ENCODE measurements at regions not wholly inside any gene's neighbourhood (a gene's known extent, or its start where the extent isn't known, plus 50 kb on each side); places are given as distances from the start of the nearest gene placed in this dataset.

DNA sequence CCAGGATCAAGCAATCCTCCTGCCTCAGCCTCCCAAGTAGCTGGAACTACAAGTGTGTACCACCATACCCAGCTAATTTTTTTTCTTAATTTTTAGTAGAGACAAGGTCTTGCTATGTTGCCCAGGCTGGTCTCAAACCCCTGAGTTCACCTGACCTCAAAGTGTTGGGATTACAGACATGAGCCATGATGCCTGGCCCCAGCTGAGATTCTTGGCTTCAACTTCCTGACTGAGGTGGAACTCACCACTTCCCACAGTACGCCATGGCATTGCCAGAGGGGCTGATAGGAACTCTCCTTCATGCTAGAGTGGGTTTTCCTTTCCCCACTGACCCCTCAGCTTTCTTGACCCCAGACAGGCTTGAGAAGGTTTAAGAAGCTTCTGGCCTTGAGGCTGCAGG is 251.0 kb upstream of the CSF3R start:
- no peaks in the 10 kb centered on the region for H3K36me3 ChIP-seq (ENCODE audit: control insufficient read depth, insufficient read depth, low read length)
- H3K4ac ChIP-seq (ENCODE audit: low read depth, low read length) = no peak overlapping the region
- no peak overlapping the region for H3K56ac ChIP-seq (ENCODE audit: low read length)
- H4K5ac ChIP-seq (ENCODE audit: low read length) = no peak overlapping the region
- DNase-seq = no peak
- H2AK5ac ChIP-seq (ENCODE audit: low read length) = peak overlapping the region; percentile 55
- no peak overlapping the region for H3K4me2 ChIP-seq (ENCODE audit: low read length)
- H2BK15ac ChIP-seq (replicated peaks; ENCODE audit: low read depth) = no peak overlapping the region
- no peak overlapping the region for H3K23ac ChIP-seq (ENCODE audit: low read length)
- peak overlapping the region; percentile 51 for H2BK5ac ChIP-seq (ENCODE audit: low read length)
- no peak overlapping the region for H3K18ac ChIP-seq (ENCODE audit: low read length)
- peaks cover 41% of the 10 kb centered on the region for H3K4me1 ChIP-seq (ENCODE audit: control insufficient read depth, low read depth, low read length)
- WGBS (ENCODE audit: extremely low coverage, insufficient coverage, low lambda C conversion rate) = no CpG with 5 or more reads among the region's 1 CpG
- H3K4me3 ChIP-seq (ENCODE audit: low read length) = no peak overlapping the region
- no peak overlapping the region for H2BK120ac ChIP-seq (ENCODE audit: low read depth, low read length)
- no peak overlapping the region for H4K8ac ChIP-seq (ENCODE audit: low read depth, low read length)
- H3K9ac ChIP-seq (ENCODE audit: low read length) = no peak overlapping the region
- H3K27ac ChIP-seq (ENCODE audit: low read depth, low read length) = no peak overlapping the region
- no peaks in the 10 kb centered on the region for H3K79me2 ChIP-seq (ENCODE audit: control insufficient read depth, insufficient read depth, low read length)
- H3K27me3 ChIP-seq (ENCODE audit: insufficient read depth, low read length, poor library complexity) = no peaks in the 10 kb centered on the region
- no peaks in the 10 kb centered on the region for H3K79me1 ChIP-seq (ENCODE audit: low read length)

DNA sequence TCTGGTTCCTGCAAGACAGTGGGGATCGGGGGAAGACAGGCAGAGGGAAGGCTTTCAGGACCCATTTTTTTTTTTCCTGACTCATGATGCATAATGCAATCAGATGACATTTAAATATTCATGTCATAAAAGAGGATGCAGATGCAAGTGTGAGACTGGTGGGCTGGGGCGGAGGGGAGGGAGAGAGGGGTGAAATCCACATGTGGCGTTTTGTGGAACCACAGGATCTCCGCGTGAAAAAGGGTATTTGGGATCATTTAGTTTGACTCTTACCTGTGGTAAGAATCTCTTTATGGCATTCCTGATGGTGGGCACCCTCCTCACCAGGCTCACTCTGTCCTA is 249.3 kb upstream of the CSF3R start:
- no peak overlapping the region for H4K8ac ChIP-seq (ENCODE audit: low read depth, low read length)
- no peak overlapping the region for H3K4ac ChIP-seq (ENCODE audit: low read depth, low read length)
- no peak overlapping the region for H4K5ac ChIP-seq (ENCODE audit: low read length)
- no peaks in the 10 kb centered on the region for H3K79me1 ChIP-seq (ENCODE audit: low read length)
- no peaks in the 10 kb centered on the region for H3K79me2 ChIP-seq (ENCODE audit: control insufficient read depth, insufficient read depth, low read length)
- H3K9ac ChIP-seq (ENCODE audit: low read length) = no peak overlapping the region
- no peak overlapping the region for H3K27ac ChIP-seq (ENCODE audit: low read depth, low read length)
- H3K27me3 ChIP-seq (ENCODE audit: insufficient read depth, low read length, poor library complexity) = no peaks in the 10 kb centered on the region
- H2BK5ac ChIP-seq (ENCODE audit: low read length) = no peak overlapping the region
- H2BK15ac ChIP-seq (replicated peaks; ENCODE audit: low read depth) = no peak overlapping the region
- H2BK120ac ChIP-seq (ENCODE audit: low read depth, low read length) = no peak overlapping the region
- H2AK5ac ChIP-seq (ENCODE audit: low read length) = peak overlapping the region; percentile 76
- H3K56ac ChIP-seq (ENCODE audit: low read length) = peak overlapping the region; percentile 22
- no peak overlapping the region for H3K4me2 ChIP-seq (ENCODE audit: low read length)
- no peak overlapping the region for H3K4me3 ChIP-seq (ENCODE audit: low read length)
- no peak overlapping the region for H3K18ac ChIP-seq (ENCODE audit: low read length)
- H3K36me3 ChIP-seq (ENCODE audit: control insufficient read depth, insufficient read depth, low read length) = no peaks in the 10 kb centered on the region
- DNase-seq = no peak
- H3K23ac ChIP-seq (ENCODE audit: low read length) = no peak overlapping the region
- peaks cover 29% of the 10 kb centered on the region for H3K4me1 ChIP-seq (ENCODE audit: control insufficient read depth, low read depth, low read length)
- no CpG with 5 or more reads among the region's 5 CpGs for WGBS (ENCODE audit: extremely low coverage, insufficient coverage, low lambda C conversion rate)

DNA sequence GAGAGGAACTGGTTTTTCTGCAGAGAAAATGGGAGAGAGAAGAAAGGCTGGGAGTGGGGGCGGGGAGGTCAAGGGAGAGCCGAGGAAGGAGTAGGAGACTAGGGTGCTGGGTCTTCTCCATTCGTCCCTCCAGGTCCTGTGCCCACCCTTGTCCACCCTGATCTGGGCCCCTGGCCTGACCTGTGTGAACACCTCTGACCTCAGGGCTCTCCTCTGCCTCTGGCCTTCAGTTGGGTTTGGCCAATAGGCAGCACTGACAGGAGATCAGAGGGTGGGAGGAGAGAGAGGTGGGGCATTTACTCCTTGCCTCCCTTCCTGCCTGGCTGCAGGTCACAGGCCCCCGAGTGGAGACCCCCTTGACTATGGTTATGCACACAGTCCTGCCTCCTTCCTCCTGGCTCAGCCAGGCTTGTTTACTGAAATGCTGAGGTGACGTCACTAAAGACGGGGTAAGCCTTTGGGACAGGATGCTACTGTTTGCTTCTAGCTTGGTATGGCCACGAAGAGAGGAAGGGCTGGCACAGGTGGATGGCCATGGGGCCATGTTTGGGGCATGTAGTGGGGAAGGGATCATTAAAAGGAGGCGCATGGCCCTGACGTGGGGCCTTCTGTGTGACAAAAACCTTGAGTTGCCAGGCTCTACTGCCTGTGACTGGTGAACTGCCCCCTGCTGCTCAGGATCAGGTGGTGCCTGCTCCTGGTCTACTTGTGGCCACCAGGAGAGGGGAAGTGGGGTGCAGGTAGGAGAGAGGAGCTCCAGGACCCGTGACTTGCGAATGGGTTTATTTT is 248.7 kb upstream of the CSF3R start:
- DNase-seq = peak; percentile 51
- Histone ChIP-seq H4K5ac (ENCODE audit: low read length) (no peak overlapping the region), H2AK5ac (ENCODE audit: low read length) (peak overlapping the region; percentile 72), H3K79me2 (ENCODE audit: control insufficient read depth, insufficient read depth, low read length) (no peaks in the 10 kb centered on the region), H3K18ac (ENCODE audit: low read length) (no peak overlapping the region), H3K4me2 (ENCODE audit: low read length) (no peak overlapping the region), H3K23ac (ENCODE audit: low read length) (no peak overlapping the region), H2BK15ac (replicated peaks; ENCODE audit: low read depth) (no peak overlapping the region), H3K4me3 (ENCODE audit: low read length) (no peak overlapping the region), H2BK5ac (ENCODE audit: low read length) (peak overlapping the region; percentile 56), H3K56ac (ENCODE audit: low read length) (peak overlapping the region; percentile 40), H4K8ac (ENCODE audit: low read depth, low read length) (no peak overlapping the region), H3K79me1 (ENCODE audit: low read length) (no peaks in the 10 kb centered on the region), H3K4me1 (ENCODE audit: control insufficient read depth, low read depth, low read length) (peaks cover 24% of the 10 kb centered on the region), H2BK120ac (ENCODE audit: low read depth, low read length) (no peak overlapping the region), H3K4ac (ENCODE audit: low read depth, low read length) (no peak overlapping the region), H3K27ac (ENCODE audit: low read depth, low read length) (no peak overlapping the region), H3K27me3 (ENCODE audit: insufficient read depth, low read length, poor library complexity) (no peaks in the 10 kb centered on the region), H3K36me3 (ENCODE audit: control insufficient read depth, insufficient read depth, low read length) (no peaks in the 10 kb centered on the region), H3K9ac (ENCODE audit: low read length) (no peak overlapping the region)
- WGBS (ENCODE audit: extremely low coverage, insufficient coverage, low lambda C conversion rate) = no CpG with 5 or more reads among the region's 11 CpGs

DNA sequence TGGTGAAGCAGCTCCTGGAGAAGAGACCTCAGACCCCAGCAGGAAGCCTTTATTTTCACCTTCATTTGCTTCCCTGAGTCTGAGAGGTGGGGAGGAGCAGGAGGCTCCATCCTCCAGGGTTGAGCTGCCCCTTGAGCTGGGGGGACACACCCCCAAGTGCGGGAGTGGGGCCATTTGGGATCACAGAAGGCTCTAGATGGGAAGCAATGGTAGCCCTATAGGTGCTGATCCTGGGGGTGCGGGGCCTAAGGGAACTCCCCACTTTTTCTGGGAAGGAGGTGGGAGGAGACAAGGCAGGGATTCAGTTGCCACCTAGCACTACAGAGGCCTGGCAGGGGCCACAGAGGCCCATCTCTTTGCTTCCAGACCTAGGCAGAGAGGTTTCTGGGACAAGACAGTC is 247.9 kb upstream of the CSF3R start:
- Histone ChIP-seq H3K18ac (ENCODE audit: low read length) (peak overlapping the region; percentile 21), H2AK5ac (ENCODE audit: low read length) (no peak overlapping the region), H2BK120ac (ENCODE audit: low read depth, low read length) (no peak overlapping the region), H4K8ac (ENCODE audit: low read depth, low read length) (no peak overlapping the region), H3K27ac (ENCODE audit: low read depth, low read length) (no peak overlapping the region), H3K79me2 (ENCODE audit: control insufficient read depth, insufficient read depth, low read length) (no peaks in the 10 kb centered on the region), H3K79me1 (ENCODE audit: low read length) (no peaks in the 10 kb centered on the region), H3K4me1 (ENCODE audit: control insufficient read depth, low read depth, low read length) (peaks cover 19% of the 10 kb centered on the region), H3K36me3 (ENCODE audit: control insufficient read depth, insufficient read depth, low read length) (no peaks in the 10 kb centered on the region), H3K4me3 (ENCODE audit: low read length) (no peak overlapping the region), H2BK5ac (ENCODE audit: low read length) (no peak overlapping the region), H3K23ac (ENCODE audit: low read length) (no peak overlapping the region), H3K4ac (ENCODE audit: low read depth, low read length) (no peak overlapping the region), H3K56ac (ENCODE audit: low read length) (no peak overlapping the region), H3K27me3 (ENCODE audit: insufficient read depth, low read length, poor library complexity) (no peaks in the 10 kb centered on the region), H4K5ac (ENCODE audit: low read length) (no peak overlapping the region), H2BK15ac (replicated peaks; ENCODE audit: low read depth) (no peak overlapping the region), H3K4me2 (ENCODE audit: low read length) (no peak overlapping the region), H3K9ac (ENCODE audit: low read length) (no peak overlapping the region)
- no CpG with 5 or more reads among the region's 2 CpGs for WGBS (ENCODE audit: extremely low coverage, insufficient coverage, low lambda C conversion rate)
- no peak for DNase-seq

DNA sequence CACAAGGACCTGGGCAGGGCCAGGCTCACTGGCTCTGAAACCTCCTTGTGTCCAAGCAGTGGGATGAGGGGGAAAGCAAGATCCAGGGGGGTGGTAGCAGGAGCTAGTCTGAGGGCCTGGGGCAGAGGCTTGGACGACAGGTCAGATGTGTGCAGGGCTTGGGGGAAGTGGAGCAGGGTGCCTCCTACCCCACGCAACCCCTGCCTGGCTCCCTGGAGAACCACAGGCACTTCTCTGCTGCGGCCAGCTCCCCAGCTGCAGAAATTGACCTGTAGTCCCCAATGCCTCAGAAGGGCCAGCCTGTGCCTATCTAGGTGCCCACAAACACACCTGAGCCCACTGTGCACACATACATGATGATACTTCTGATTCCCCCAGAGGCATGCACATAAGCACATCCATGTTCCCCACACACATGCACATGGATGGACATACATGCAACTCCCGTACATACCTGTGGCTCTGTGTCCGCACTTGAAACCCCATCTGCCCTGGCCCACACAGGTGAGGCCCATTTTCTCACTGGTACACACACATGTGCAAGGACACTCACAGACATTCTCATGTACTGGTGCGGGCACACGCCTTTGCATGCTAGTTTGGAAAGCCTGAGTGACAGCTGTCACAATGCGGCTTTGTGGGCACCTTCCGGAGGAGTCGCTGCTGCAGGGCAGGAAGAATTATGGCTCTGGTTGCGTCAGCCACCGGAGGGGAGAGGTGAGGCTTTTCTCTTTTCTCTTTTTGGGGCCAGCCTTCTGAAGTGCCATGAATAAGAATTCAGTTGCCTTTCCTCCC is 247.2 kb upstream of the CSF3R start:
- Histone ChIP-seq H3K56ac (ENCODE audit: low read length) (no peak overlapping the region), H3K79me1 (ENCODE audit: low read length) (no peaks in the 10 kb centered on the region), H3K9ac (ENCODE audit: low read length) (no peak overlapping the region), H3K79me2 (ENCODE audit: control insufficient read depth, insufficient read depth, low read length) (no peaks in the 10 kb centered on the region), H3K4me2 (ENCODE audit: low read length) (no peak overlapping the region), H3K18ac (ENCODE audit: low read length) (no peak overlapping the region), H4K8ac (ENCODE audit: low read depth, low read length) (no peak overlapping the region), H3K4ac (ENCODE audit: low read depth, low read length) (no peak overlapping the region), H4K5ac (ENCODE audit: low read length) (no peak overlapping the region), H2BK120ac (ENCODE audit: low read depth, low read length) (no peak overlapping the region), H3K4me3 (ENCODE audit: low read length) (no peak overlapping the region), H3K23ac (ENCODE audit: low read length) (no peak overlapping the region), H2AK5ac (ENCODE audit: low read length) (no peak overlapping the region), H3K36me3 (ENCODE audit: control insufficient read depth, insufficient read depth, low read length) (no peaks in the 10 kb centered on the region), H3K4me1 (ENCODE audit: control insufficient read depth, low read depth, low read length) (peaks cover 14% of the 10 kb centered on the region), H3K27me3 (ENCODE audit: insufficient read depth, low read length, poor library complexity) (no peaks in the 10 kb centered on the region), H2BK15ac (replicated peaks; ENCODE audit: low read depth) (no peak overlapping the region), H2BK5ac (ENCODE audit: low read length) (no peak overlapping the region), H3K27ac (ENCODE audit: low read depth, low read length) (no peak overlapping the region)
- no peak for DNase-seq
- WGBS (ENCODE audit: extremely low coverage, insufficient coverage, low lambda C conversion rate) = no CpG with 5 or more reads among the region's 12 CpGs
